Activated CD8-positive, alpha-beta T cell treated with anti-CD3 and anti-CD28 coated beads for 36 hours (primary cell): ENCODE measurements at regions not wholly inside any gene's neighbourhood (a gene's known extent, or its start where the extent isn't known, plus 50 kb on each side); places are given as distances from the start of the nearest gene placed in this dataset.
"Not testable (repeated sequence)": the region's sequence is repeated elsewhere in the genome, so short reads cannot be mapped to it uniquely, and the experiment has no call there.

ENCODE experiments used
- ATAC-seq: fragments of 200-7000 bp; cut with Tn5 transposase; one replicate; pipeline ENCODE4 v1.10.0; 2021; ENCODE audit warnings: mild to moderate bottlenecking, moderate library complexity
- CTCF ChIA-PET: fragments of 350-600 bp; sonication (Branson Sonifier 250); formaldehyde crosslinking; loops from one replicate; lab custom pipeline; 2021; ENCODE audit warnings: antibody characterized with exemption; lab: Charles Lee
- POLR2A ChIA-PET: fragments of 350-600 bp; sonication (Branson Sonifier 250); formaldehyde crosslinking; loops from one replicate; lab custom pipeline; 2021; ENCODE audit warnings: antibody characterized with exemption; lab: Charles Lee
- DNase-seq: peaks from one replicate; pipeline ENCODE4 v3.0.0-alpha.2; 2020
- H3K27ac Mint-ChIP-seq: one replicate; pipeline ENCODE4 v1.8.0; 2021; ENCODE audit warnings: mild to moderate bottlenecking, mixed read lengths
- H3K27me3 Mint-ChIP-seq: one replicate; pipeline ENCODE4 v1.8.0; 2021; ENCODE audit warnings: mixed read lengths
- H3K36me3 Mint-ChIP-seq: one replicate; pipeline ENCODE4 v1.8.0; 2021; ENCODE audit warnings: low read depth, mixed read lengths
- H3K4me1 Mint-ChIP-seq: one replicate; pipeline ENCODE4 v1.8.0; 2021; ENCODE audit warnings: low read depth, mixed read lengths
- H3K4me3 Mint-ChIP-seq: one replicate; pipeline ENCODE4 v1.8.0; 2021; ENCODE audit warnings: mild to moderate bottlenecking, moderate library complexity, mixed read lengths
- H3K9me3 Mint-ChIP-seq: one replicate; pipeline ENCODE4 v1.8.0; 2021; ENCODE audit warnings: mixed read lengths
- intact Hi-C: fragments of 100-400 bp; cut with micrococcal nuclease; formaldehyde crosslinking; loops from one replicate; pipeline ENCODE4 v1.10.0; 2022
- TF ChIP-seq, protein P1 (sequence below): fragments of 200-600 bp; IDR thresholded peaks from one replicate; pipeline ENCODE4 v1.8.0; 2022; ENCODE audit warnings: antibody characterized with exemption, mild to moderate bottlenecking

- H3K36me3 Mint-ChIP-seq, H3K27ac Mint-ChIP-seq, H3K9me3 Mint-ChIP-seq, ATAC-seq, H3K4me1 Mint-ChIP-seq, DNase-seq, CTCF ChIA-PET, H3K4me3 Mint-ChIP-seq, POLR2A ChIA-PET, H3K27me3 Mint-ChIP-seq, intact Hi-C loops: not testable (repeated sequence)
Measured at GRCh38 chr21:27902904-27903303, 936.0 kb upstream of the ADAMTS5 start.

DNA sequence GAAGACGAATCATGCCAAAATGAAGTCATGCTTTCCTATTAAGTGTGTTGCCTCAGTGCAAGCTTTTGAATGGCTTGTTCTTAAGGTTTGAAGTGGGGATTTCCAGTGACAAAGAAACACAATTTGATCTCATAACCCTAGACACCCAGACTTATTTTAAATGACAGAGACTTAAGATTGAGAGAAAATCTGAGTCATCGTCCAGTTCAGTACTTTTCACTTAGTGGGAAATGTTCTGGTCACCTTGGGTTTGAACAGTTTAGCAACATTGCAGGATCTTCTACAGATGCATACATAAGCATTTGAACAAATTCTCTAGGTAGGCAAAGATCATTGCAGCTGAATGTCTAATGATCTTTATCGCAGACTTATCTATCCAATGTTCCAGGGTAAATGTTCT, 926.7 kb upstream of the ADAMTS5 start:
- H3K27me3 Mint-ChIP-seq, H3K27ac Mint-ChIP-seq, H3K4me3 Mint-ChIP-seq, intact Hi-C loops, ATAC-seq, H3K9me3 Mint-ChIP-seq, H3K36me3 Mint-ChIP-seq, POLR2A ChIA-PET, DNase-seq, CTCF ChIA-PET, H3K4me1 Mint-ChIP-seq: not testable (repeated sequence)

DNA sequence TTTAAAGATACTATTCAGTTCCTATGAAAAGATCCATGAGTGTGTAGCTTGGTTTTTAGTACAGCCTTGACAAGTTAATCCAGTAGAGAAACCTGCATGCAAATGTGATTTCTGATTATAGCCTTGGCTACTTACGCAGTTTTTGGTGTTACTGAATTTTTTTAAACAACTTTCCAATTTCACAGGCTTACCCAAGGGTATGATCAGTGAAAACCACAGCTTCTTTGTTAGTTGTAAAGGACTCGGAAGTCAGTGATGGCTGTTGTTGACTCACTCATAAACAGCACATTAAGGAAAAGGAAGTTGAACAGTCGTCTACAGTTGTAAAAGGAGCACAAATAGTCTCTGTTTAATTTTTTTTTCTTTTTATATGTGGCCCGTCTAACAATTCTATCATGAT, 924.6 kb upstream of the ADAMTS5 start:
- ATAC-seq, intact Hi-C loops, H3K9me3 Mint-ChIP-seq, DNase-seq, H3K27me3 Mint-ChIP-seq, H3K4me1 Mint-ChIP-seq, H3K27ac Mint-ChIP-seq, CTCF ChIA-PET, H3K36me3 Mint-ChIP-seq, POLR2A ChIA-PET, H3K4me3 Mint-ChIP-seq: not testable (repeated sequence)

GRCh38 chr21:27887808-27888455, 921.0 kb upstream of the ADAMTS5 start:
- H3K9me3 Mint-ChIP-seq, H3K4me3 Mint-ChIP-seq, ATAC-seq, H3K36me3 Mint-ChIP-seq, DNase-seq, H3K27ac Mint-ChIP-seq, CTCF ChIA-PET, intact Hi-C loops, H3K27me3 Mint-ChIP-seq, H3K4me1 Mint-ChIP-seq, POLR2A ChIA-PET: not testable (repeated sequence)

- CTCF ChIA-PET, result no interaction called here
- Mint-ChIP-seq H3K27me3 (no peaks in the 10 kb centered on the region), H3K4me3 (no peak overlapping the region), H3K4me1 (no peaks in the 10 kb centered on the region), H3K27ac (no peak overlapping the region), H3K36me3 (no peaks in the 10 kb centered on the region), H3K9me3 (peaks cover 1% of the 10 kb centered on the region)
- TF ChIP-seq, protein P1, sequence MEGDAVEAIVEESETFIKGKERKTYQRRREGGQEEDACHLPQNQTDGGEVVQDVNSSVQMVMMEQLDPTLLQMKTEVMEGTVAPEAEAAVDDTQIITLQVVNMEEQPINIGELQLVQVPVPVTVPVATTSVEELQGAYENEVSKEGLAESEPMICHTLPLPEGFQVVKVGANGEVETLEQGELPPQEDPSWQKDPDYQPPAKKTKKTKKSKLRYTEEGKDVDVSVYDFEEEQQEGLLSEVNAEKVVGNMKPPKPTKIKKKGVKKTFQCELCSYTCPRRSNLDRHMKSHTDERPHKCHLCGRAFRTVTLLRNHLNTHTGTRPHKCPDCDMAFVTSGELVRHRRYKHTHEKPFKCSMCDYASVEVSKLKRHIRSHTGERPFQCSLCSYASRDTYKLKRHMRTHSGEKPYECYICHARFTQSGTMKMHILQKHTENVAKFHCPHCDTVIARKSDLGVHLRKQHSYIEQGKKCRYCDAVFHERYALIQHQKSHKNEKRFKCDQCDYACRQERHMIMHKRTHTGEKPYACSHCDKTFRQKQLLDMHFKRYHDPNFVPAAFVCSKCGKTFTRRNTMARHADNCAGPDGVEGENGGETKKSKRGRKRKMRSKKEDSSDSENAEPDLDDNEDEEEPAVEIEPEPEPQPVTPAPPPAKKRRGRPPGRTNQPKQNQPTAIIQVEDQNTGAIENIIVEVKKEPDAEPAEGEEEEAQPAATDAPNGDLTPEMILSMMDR, result no peak
- ATAC-seq (no peak), DNase-seq (no peak)
- POLR2A ChIA-PET, result no interaction called here
- intact Hi-C loops, result no loop called here
Measured at GRCh38 chr21:27885296-27885711, 918.4 kb upstream of the ADAMTS5 start.

DNA sequence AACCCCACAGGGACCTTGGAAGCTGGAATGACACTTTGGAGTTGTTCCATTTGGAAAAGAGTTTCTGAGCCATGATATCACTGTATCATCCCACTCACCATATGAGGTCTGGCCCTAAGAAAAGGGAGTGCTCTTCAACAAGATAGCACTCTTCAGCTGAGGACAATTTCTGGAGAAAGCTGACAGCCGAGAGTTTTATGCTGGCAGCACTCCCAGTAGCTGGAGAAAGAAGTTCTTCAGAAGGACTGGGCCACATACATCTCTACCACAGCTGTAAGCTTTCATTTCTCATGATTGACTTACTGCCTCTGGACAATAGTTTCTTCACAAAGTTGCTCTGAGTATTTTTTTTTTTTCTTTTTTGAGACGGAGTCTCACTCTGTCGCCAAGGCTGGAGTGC, 914.4 kb upstream of the ADAMTS5 start:
- H3K9me3 Mint-ChIP-seq, H3K27me3 Mint-ChIP-seq, ATAC-seq, H3K27ac Mint-ChIP-seq, H3K36me3 Mint-ChIP-seq, DNase-seq, CTCF ChIA-PET, H3K4me3 Mint-ChIP-seq, intact Hi-C loops, H3K4me1 Mint-ChIP-seq: not testable (repeated sequence)
- POLR2A ChIA-PET, result interaction anchor here (0.6 kb wide), 1 partner anchor 45 kb away, joined by 4 read pairs; no protein-coding TSS in a partner anchor

GRCh38 chr21:27872411-27872810, 905.5 kb upstream of the ADAMTS5 start:
- CTCF ChIA-PET, H3K36me3 Mint-ChIP-seq, H3K4me3 Mint-ChIP-seq, ATAC-seq, H3K9me3 Mint-ChIP-seq, POLR2A ChIA-PET, intact Hi-C loops, DNase-seq, H3K4me1 Mint-ChIP-seq, H3K27me3 Mint-ChIP-seq, H3K27ac Mint-ChIP-seq: not testable (repeated sequence)

- ATAC-seq, H3K4me3 Mint-ChIP-seq, H3K4me1 Mint-ChIP-seq, DNase-seq, intact Hi-C loops, H3K27ac Mint-ChIP-seq, H3K36me3 Mint-ChIP-seq, H3K27me3 Mint-ChIP-seq, CTCF ChIA-PET, POLR2A ChIA-PET: not testable (repeated sequence)
- H3K9me3 Mint-ChIP-seq, result peaks cover 10% of the 10 kb centered on the region
Measured at GRCh38 chr21:27870755-27871154, 903.9 kb upstream of the ADAMTS5 start.

GRCh38 chr21:27860314-27860955, 893.5 kb upstream of the ADAMTS5 start:
- DNase-seq, H3K4me1 Mint-ChIP-seq, intact Hi-C loops, H3K27ac Mint-ChIP-seq, H3K27me3 Mint-ChIP-seq, ATAC-seq, H3K36me3 Mint-ChIP-seq, H3K4me3 Mint-ChIP-seq, CTCF ChIA-PET, POLR2A ChIA-PET, H3K9me3 Mint-ChIP-seq: not testable (repeated sequence)

DNA sequence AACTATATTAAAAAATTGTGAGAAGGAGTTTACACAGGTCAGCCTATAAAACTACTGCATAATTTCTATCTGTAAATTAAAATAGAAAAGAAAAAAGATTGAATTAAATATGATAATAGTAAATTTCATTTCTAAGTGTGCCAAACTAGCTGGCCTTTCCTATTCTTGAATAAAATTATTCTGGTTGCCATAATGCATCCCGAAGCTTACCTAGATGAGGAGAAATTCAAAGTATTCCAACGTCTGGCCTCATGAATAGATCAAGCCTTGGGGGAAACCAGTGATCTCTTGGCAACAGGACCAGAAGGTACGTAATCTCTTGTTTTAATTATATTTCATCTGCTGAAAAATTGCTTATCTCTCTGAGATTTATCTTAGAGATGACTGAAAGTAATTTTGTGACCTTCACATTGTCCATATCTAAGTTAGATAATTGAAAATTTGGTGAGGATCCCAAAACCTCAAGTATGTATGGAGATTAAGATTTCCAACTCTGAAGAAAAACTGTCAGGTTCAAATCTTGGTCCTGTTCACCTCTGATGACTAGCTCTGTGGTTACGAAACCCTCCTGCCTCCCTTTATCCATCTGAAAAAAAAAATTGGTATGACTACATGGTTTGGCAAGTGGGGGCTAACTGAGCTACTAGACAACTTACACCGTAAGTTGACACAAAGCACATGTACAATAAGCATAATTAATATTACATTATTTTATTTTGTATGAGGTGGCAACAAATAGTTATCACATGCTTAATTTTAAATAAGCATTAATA, 891.4 kb upstream of the ADAMTS5 start:
- CTCF ChIA-PET, H3K4me3 Mint-ChIP-seq, H3K36me3 Mint-ChIP-seq: not testable (repeated sequence)

DNA sequence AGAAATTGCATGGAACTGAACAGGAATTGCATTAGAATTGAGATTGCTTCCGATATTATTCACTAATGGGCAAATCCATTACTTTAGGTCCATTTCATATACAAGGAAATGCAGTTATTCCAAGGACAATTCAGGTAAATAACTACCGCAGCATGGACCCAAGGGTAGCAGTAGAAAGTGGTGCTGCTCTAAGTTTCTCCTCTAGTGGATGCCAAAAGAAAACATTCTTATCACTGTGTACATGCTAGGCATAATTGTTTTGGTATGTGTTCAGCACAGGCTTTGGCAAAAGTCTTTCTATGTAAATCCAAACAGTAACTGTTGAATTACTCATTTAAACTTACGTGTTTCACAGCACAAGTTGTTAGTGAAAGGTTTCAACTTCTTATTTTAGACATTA, 890.1 kb upstream of the ADAMTS5 start:
- H3K27me3 Mint-ChIP-seq, POLR2A ChIA-PET, CTCF ChIA-PET, H3K27ac Mint-ChIP-seq, H3K36me3 Mint-ChIP-seq, DNase-seq, ATAC-seq, intact Hi-C loops, H3K4me1 Mint-ChIP-seq, H3K9me3 Mint-ChIP-seq, H3K4me3 Mint-ChIP-seq: not testable (repeated sequence)

More for the DNA sequence above, 891.4 kb upstream of the ADAMTS5 start:
- H3K9me3 Mint-ChIP-seq, ATAC-seq, intact Hi-C loops, H3K27me3 Mint-ChIP-seq, H3K27ac Mint-ChIP-seq, H3K4me1 Mint-ChIP-seq, DNase-seq, POLR2A ChIA-PET: not testable (repeated sequence)
